H9 (cell line): ENCODE measurements at regions not wholly inside any gene's neighbourhood (a gene's known extent, or its start where the extent isn't known, plus 50 kb on each side); places are given as distances from the start of the nearest gene placed in this dataset.

Experiments used
- DNase-seq: peaks from one replicate; pipeline ENCODE4 v3.0.0-alpha.2; 2017
- H2AFZ ChIP-seq: one replicate; pipeline ENCODE4 v1.6.1; 2013; ENCODE audit warnings: mild to moderate bottlenecking, low read length, control low read depth, moderate library complexity
- H2AK5ac ChIP-seq: 2 replicates; pipeline ENCODE4 v1.6.1; 2013; ENCODE audit warnings: low read length, control low read depth, mixed read lengths; ENCODE audit not compliant: insufficient read length
- H2BK120ac ChIP-seq: one replicate; pipeline ENCODE4 v1.6.1; 2013; ENCODE audit warnings: low read depth, mild to moderate bottlenecking, low read length, control low read depth, inconsistent platforms; ENCODE audit not compliant: poor library complexity, severe bottlenecking
- H2BK12ac ChIP-seq: 2 replicates; pipeline ENCODE4 v1.6.1; 2013; ENCODE audit warnings: low read length, control low read depth, mixed read lengths, low read depth; ENCODE audit not compliant: insufficient read length
- H2BK15ac ChIP-seq: 2 replicates; pipeline ENCODE4 v1.6.1; 2013; ENCODE audit warnings: low read depth, low read length, control low read depth
- H2BK20ac ChIP-seq: one replicate; pipeline ENCODE4 v1.6.1; 2013; ENCODE audit warnings: low read depth, mild to moderate bottlenecking, low read length, control low read depth, inconsistent platforms; ENCODE audit not compliant: poor library complexity, severe bottlenecking
- H2BK5ac ChIP-seq: 2 replicates; pipeline ENCODE4 v1.6.1; 2013; ENCODE audit warnings: low read length, control low read depth, mixed read lengths; ENCODE audit not compliant: insufficient read length
- H3K14ac ChIP-seq: 2 replicates; pipeline ENCODE4 v1.6.1; 2013; ENCODE audit warnings: low read length, control low read depth; ENCODE audit not compliant: insufficient read depth
- H3K18ac ChIP-seq: 2 replicates; pipeline ENCODE4 v1.6.1; 2013; ENCODE audit warnings: low read depth, mild to moderate bottlenecking, mixed read lengths, low read length, control low read depth; ENCODE audit not compliant: insufficient read length
- H3K23ac ChIP-seq: 2 replicates; pipeline ENCODE4 v1.6.1; 2013; ENCODE audit warnings: low read length, control low read depth, mixed read lengths, low read depth; ENCODE audit not compliant: insufficient read length
- H3K23me2 ChIP-seq: 2 replicates; pipeline ENCODE4 v1.6.1; 2013; ENCODE audit warnings: low read depth, mild to moderate bottlenecking, mixed read lengths, low read length, control low read depth; ENCODE audit not compliant: insufficient read length, poor library complexity, severe bottlenecking
- H3K27ac ChIP-seq: 2 replicates; pipeline ENCODE4 v1.5.1; 2013; ENCODE audit warnings: low read length, control low read depth, mixed read lengths, low read depth; ENCODE audit not compliant: insufficient read length
- H3K27me3 ChIP-seq: 2 replicates; pipeline ENCODE4 v1.6.1; 2013; ENCODE audit warnings: low read length, control low read depth, inconsistent platforms; ENCODE audit not compliant: insufficient read depth
- H3K4ac ChIP-seq: 2 replicates; pipeline ENCODE4 v1.6.1; 2013; ENCODE audit warnings: low read depth, mild to moderate bottlenecking, control low read depth, inconsistent platforms, low read length, moderate library complexity
- H3K4me1 ChIP-seq: 2 replicates; pipeline ENCODE4 v1.6.1; 2013; ENCODE audit warnings: low read length, control low read depth, inconsistent platforms; ENCODE audit not compliant: insufficient read depth
- H3K4me2 ChIP-seq: 2 replicates; pipeline ENCODE4 v1.6.1; 2013; ENCODE audit warnings: low read length, control low read depth, mixed read lengths; ENCODE audit not compliant: insufficient read length, insufficient read depth
- H3K56ac ChIP-seq: 2 replicates; pipeline ENCODE4 v1.6.1; 2013; ENCODE audit warnings: low read depth, mild to moderate bottlenecking, mixed read lengths, low read length, control low read depth; ENCODE audit not compliant: insufficient read length
- H3K79me1 ChIP-seq: 2 replicates; pipeline ENCODE4 v1.6.1; 2013; ENCODE audit warnings: low read depth, mild to moderate bottlenecking, moderate library complexity, low read length, control low read depth, inconsistent platforms; ENCODE audit not compliant: insufficient read depth, poor library complexity, severe bottlenecking
- H3K79me2 ChIP-seq: 2 replicates; pipeline ENCODE4 v1.6.1; 2013; ENCODE audit warnings: low read length, control low read depth, inconsistent platforms; ENCODE audit not compliant: insufficient read depth
- H3K9ac ChIP-seq: 2 replicates; pipeline ENCODE4 v1.6.1; 2013; ENCODE audit warnings: low read length, control low read depth, mixed read lengths; ENCODE audit not compliant: insufficient read length; ENCODE audit errors: extremely low read depth
- H3K9me3 ChIP-seq: one replicate; pipeline ENCODE4 v1.6.1; 2013; ENCODE audit warnings: low read depth, low read length, inconsistent platforms; ENCODE audit not compliant: control insufficient read depth
- H3T11ph ChIP-seq: one replicate; pipeline ENCODE4 v1.6.1; 2013; ENCODE audit warnings: mild to moderate bottlenecking, low read length, control low read depth, inconsistent platforms
- H4K20me1 ChIP-seq: one replicate; pipeline ENCODE4 v1.6.1; 2013; ENCODE audit not compliant: control insufficient read depth, insufficient read length, insufficient read depth
- H4K5ac ChIP-seq: 2 replicates; pipeline ENCODE4 v1.6.1; 2013; ENCODE audit warnings: low read depth, mild to moderate bottlenecking, mixed read lengths, low read length, control low read depth; ENCODE audit not compliant: insufficient read length
- H4K8ac ChIP-seq: replicated peaks from 2 replicates; pipeline ENCODE4 v1.6.1; 2013; ENCODE audit warnings: low read length, control low read depth, mixed read lengths, low read depth; ENCODE audit not compliant: insufficient read length
- H4K91ac ChIP-seq: 2 replicates; pipeline ENCODE4 v1.6.1; 2013; ENCODE audit warnings: low read depth, mild to moderate bottlenecking, moderate library complexity, mixed read lengths, low read length, control low read depth; ENCODE audit not compliant: insufficient read length
- H3K27ac Mint-ChIP-seq, 3 experiments: 2 replicates in 2 of 3; 3 replicates in 1 of 3; pipeline ENCODE4 v1.8.0; 2020 to 2021; ENCODE audit warnings: mixed read lengths in 3 of 3, mild to moderate bottlenecking in 1 of 3, moderate library complexity in 1 of 3
- H3K27me3 Mint-ChIP-seq: 2 replicates; pipeline ENCODE4 v1.8.0; 2021; ENCODE audit warnings: low read depth, mild to moderate bottlenecking, moderate library complexity, mixed read lengths
- H3K36me3 Mint-ChIP-seq, 3 experiments: 2 replicates in 2 of 3; 3 replicates in 1 of 3; pipeline ENCODE4 v1.8.0; 2020 to 2021; ENCODE audit warnings: low read depth in 3 of 3, mixed read lengths in 3 of 3; ENCODE audit not compliant: insufficient read depth in 1 of 3
- H3K4me1 Mint-ChIP-seq, 2 experiments: 2 replicates each; pipeline ENCODE4 v1.8.0; 2020; ENCODE audit warnings: mixed read lengths in 2 of 2
- H3K4me3 Mint-ChIP-seq, 2 experiments: 2 replicates in 1 of 2; 3 replicates in 1 of 2; pipeline ENCODE4 v1.8.0; 2020 to 2021; ENCODE audit warnings: mild to moderate bottlenecking in 2 of 2, mixed read lengths in 2 of 2, moderate library complexity in 1 of 2
- H3K9me3 Mint-ChIP-seq, 2 experiments: 2 replicates in 1 of 2; 3 replicates in 1 of 2; pipeline ENCODE4 v1.8.0; 2020; ENCODE audit warnings: mild to moderate bottlenecking in 2 of 2, mixed read lengths in 2 of 2, moderate library complexity in 1 of 2
- WGBS: extraction: QIAGEN DNeasy Blood & Tissue Kit; methylation state at CpG from one replicate; pipeline ENCODE4 v1.1.7; 2013; ENCODE audit warnings: missing lambda C conversion rate, low lambda C conversion rate, mixed read lengths; ENCODE audit not compliant: insufficient read length; ENCODE audit errors: extremely low coverage; 5-methylcytosine and 5-hydroxymethylcytosine counted together
- TF ChIP-seq, protein P1 (sequence below): fragments of 200-600 bp; sonication (generic); conservative IDR thresholded peaks from 3 replicates; pipeline ENCODE4 v1.8.0; 2021; ENCODE audit warnings: antibody characterized with exemption, mild to moderate bottlenecking

- no peaks in the 10 kb centered on the region for H3K9me3 ChIP-seq
- H3K9ac ChIP-seq, result no peak overlapping the region
- Mint-ChIP-seq H3K9me3 (no peaks in the 10 kb centered on the region), H3K4me1 (peaks cover 6 to 11% of the 10 kb centered on the region in 2 experiments), H3K36me3 (no peaks in the 10 kb centered on the region), H3K27me3 (no peaks in the 10 kb centered on the region), H3K4me3 (no peak overlapping the region), H3K27ac (no peak overlapping the region)
- H2BK20ac ChIP-seq, result no peak overlapping the region
- H2BK15ac ChIP-seq, result no peak overlapping the region
- H3K14ac ChIP-seq, result no peak overlapping the region
- no peak overlapping the region for H3K4me2 ChIP-seq
- H3K79me1 ChIP-seq, result no peaks in the 10 kb centered on the region
- no peak overlapping the region for H2AFZ ChIP-seq
- no CpG with 5 or more reads among the region's 2 CpGs for WGBS
- no peaks in the 10 kb centered on the region for H3K27me3 ChIP-seq
- no peak overlapping the region for H4K91ac ChIP-seq
- H2AK5ac ChIP-seq, result no peak overlapping the region
- H3K4me1 ChIP-seq, result no peaks in the 10 kb centered on the region
- no peaks in the 10 kb centered on the region for H4K20me1 ChIP-seq
- no peak overlapping the region for H3K23ac ChIP-seq
- H3T11ph ChIP-seq, result no peak overlapping the region
- no peak overlapping the region for H2BK12ac ChIP-seq
- no peak overlapping the region for H3K18ac ChIP-seq
- H3K27ac ChIP-seq, result no peak overlapping the region
- no peak overlapping the region for H4K8ac ChIP-seq
- no peak overlapping the region for H3K56ac ChIP-seq
- TF ChIP-seq, protein P1, sequence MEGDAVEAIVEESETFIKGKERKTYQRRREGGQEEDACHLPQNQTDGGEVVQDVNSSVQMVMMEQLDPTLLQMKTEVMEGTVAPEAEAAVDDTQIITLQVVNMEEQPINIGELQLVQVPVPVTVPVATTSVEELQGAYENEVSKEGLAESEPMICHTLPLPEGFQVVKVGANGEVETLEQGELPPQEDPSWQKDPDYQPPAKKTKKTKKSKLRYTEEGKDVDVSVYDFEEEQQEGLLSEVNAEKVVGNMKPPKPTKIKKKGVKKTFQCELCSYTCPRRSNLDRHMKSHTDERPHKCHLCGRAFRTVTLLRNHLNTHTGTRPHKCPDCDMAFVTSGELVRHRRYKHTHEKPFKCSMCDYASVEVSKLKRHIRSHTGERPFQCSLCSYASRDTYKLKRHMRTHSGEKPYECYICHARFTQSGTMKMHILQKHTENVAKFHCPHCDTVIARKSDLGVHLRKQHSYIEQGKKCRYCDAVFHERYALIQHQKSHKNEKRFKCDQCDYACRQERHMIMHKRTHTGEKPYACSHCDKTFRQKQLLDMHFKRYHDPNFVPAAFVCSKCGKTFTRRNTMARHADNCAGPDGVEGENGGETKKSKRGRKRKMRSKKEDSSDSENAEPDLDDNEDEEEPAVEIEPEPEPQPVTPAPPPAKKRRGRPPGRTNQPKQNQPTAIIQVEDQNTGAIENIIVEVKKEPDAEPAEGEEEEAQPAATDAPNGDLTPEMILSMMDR, result no peak
- H4K5ac ChIP-seq, result no peak overlapping the region
- H3K23me2 ChIP-seq, result no peaks in the 10 kb centered on the region
- no peak overlapping the region for H2BK5ac ChIP-seq
- no peak overlapping the region for H3K4ac ChIP-seq
- H3K79me2 ChIP-seq, result no peaks in the 10 kb centered on the region
- no peak overlapping the region for H2BK120ac ChIP-seq
- no peak for DNase-seq
Measured at GRCh38 chr3:168497741-168498140, 402.0 kb upstream of the GOLIM4 start.
